IMR-90 (cell line): ENCODE measurements at regions not wholly inside any gene's neighbourhood (a gene's known extent, or its start where the extent isn't known, plus 50 kb on each side); places are given as distances from the start of the nearest gene placed in this dataset.

ENCODE experiments used
- FOS ChIP-seq: fragments of 150-350 bp; IDR thresholded peaks from 2 replicates; pipeline ENCODE4 v1.6.1; 2016; ENCODE audit warnings: low read depth, low read length
- RAD21 ChIP-seq: IDR thresholded peaks from 2 replicates; pipeline ENCODE4 v1.6.1; 2012; ENCODE audit warnings: low read length, improper control_type of control experiment

DNA sequence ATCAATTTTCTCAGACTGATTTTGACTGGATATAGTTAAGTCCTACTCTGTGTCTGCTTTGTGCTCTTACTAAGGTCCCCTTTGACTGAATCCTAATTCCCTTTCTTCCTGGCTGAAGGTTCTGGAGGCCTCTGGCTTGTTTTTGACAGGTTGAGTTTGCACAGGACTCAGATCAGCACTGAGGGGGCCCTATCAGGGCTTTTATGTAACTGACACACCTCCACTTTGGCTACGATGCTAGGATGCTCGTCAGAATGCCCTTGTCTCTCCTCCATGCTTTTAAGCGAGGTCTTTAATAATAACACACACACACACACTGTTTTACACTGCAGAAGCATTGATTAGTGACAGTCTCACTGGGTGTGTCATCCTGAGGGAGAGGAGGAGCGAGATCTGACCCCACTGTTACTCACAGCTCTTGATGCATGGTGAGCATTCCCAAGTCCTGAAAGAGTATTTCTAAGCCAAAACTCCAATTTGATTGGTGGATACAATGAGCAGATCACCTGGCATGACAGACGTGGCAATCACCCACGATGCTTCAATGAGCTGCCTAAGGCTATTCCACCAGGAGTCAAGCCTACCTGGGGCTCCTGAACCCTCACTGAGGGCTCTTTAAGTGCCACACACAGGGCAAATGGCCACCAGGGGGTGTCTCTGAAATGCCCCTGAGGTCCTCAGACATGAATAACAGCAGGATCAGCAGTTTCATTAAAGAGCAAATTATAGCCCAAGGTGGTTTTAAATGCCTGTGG is 130.4 kb upstream of the CPEB2 start:
- TF ChIP-seq RAD21: no peak
- no peak for TF ChIP-seq FOS
